GM19328 (cell line): ENCODE measurements at regions not wholly inside any gene's neighbourhood (a gene's known extent, or its start where the extent isn't known, plus 50 kb on each side); places are given as distances from the start of the nearest gene placed in this dataset.
"Not testable (repeated sequence)": the region's sequence is repeated elsewhere in the genome, so short reads cannot be mapped to it uniquely, and the experiment has no call there.

Source experiments
- ATAC-seq: cut with Tn5 transposase; IDR thresholded peaks from one replicate; pipeline ENCODE4 v1.9.1; 2021; ENCODE audit warnings: mild to moderate bottlenecking, moderate library complexity; ENCODE audit not compliant: unreplicated experiment

DNA sequence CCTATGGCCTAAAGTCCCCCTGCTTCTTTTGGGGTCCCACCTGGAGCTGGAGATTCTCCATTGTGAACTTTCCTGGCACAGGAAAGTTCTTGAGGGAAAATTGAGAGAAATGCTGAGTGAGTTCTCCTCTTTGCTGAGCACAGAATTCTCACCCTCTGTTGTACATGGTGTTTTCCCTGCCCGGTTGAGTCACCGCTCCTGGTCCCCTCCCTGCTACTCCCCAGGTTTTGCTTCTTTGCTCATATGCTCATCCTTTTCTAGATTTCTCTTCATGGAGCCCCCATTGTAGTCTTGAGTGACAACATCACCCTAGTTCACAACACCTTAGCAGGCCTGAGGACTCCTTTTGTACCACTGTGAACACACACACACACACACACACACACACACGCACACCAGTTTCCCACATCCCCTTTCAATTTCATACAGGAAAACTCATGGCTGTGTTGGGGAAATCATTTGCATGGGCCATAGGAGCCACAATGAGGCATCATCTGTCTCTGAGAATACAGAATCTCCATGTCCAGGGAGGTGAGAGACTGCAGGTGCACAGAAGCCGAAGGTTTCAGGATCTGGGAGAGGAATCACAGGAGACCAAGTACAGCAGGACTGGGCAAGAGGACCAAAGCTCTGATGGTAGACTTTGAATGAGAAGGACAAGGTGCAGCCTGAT is 585.3 kb downstream of the GOLGA6L6 start:
- ATAC-seq: no peak

DNA sequence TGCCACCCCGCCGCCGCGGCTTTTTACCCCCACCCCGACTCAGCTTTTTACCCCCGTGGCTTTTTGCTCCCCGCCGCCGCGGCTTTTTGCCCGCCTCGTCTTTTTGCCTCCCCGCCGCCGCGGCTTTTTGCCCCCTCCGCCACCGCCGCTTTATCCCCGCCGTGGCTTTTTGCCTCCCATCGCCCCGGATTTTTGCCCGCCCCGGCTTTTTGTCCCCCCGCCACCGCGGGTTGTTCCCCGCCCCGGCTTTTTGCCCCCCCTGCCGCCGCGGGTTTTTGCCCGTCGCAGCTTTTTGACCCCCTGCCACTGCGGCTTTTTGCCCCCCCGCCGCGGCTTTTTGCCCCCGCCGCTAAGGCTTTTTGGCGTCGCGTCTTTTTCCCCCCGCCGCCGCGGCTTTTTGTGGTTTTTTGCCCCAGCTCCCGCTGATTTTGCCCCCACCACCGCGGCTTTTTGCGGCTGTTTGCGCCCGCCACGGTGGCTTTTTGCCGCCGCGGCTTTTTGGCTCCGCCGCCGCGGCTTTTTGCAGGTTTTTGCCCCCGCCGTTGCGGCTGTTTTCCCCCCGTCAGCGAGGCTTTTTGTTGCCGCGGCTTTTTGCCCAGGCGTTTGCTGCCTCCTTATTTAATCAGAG is 597.2 kb downstream of the GOLGA6L6 start:
- ATAC-seq: no peak

DNA sequence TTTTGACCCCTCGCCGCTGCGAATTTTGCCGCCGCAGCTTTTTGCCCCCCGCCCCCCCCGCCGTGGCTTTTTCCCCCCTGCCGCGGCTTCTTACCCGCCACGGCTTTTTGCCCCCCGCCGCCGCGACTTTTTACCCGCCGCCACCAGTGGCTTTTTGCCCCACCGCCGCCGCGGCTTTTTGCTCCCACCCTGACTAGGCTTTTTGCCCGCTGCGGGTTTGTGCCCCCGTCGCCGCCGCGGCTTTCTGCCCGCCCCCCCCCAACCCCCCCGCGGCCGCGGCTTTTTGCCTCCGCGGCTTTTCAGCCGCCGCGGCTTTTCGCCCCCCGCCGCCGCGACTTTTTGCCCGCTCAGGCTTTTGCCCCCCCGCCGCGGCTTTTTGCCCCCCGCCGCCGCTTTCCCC is 598.1 kb downstream of the GOLGA6L6 start:
- ATAC-seq: no peak

DNA sequence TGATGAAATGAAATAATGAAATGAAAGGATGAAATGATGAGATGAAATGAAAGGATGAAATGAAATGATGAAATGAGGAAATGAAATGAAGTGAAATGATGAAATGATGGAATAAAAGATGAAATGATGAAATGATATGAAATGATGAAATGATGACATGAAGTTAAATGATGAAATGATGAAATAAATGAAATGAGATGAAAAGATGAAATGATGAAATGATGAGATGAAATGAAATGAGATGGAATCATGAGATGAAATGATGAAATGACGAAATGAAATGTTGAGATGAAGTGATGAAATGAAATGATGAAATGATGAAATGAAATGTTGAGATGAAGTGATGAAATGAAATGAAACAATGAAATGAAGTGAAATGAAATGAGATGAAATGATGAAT is 638.3 kb downstream of the GOLGA6L6 start:
- not testable (repeated sequence) for ATAC-seq

DNA sequence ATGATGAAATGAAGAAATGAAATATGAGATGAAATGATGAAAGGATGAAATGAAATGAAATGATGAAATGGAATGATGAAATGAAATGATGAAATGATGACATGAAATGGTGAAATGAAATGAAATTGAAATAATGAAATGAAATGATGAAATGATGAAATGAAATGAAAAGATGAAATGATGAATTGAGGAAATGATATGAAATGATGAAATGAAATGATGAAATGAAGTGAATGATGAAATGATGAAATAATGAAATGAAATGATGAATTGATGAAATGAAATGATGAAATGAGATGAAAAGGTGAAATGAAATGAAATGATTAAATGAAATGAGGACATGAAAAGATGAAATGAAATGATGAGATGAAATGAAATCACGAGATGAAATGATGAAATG is 639.2 kb downstream of the GOLGA6L6 start:
- not testable (repeated sequence) for ATAC-seq

DNA sequence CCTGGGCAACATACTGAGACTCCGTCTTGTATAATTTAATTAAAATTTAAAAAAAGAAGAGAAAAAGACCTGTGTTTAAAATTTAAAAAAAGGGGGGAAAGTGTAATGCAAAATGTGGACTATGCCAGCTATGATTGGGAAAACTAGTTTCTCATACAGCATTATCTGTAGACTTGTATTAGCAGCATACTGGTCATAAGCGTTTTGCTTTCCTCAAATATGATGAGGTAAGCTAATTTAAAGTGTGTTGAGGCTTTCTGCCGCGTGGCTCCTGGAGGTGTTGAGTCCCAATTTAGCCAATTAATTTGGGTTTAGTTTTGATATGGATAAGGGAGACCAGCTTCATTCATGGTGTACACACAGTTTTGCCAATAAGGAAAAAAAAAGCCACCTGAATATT is 640.2 kb downstream of the GOLGA6L6 start:
- not testable (repeated sequence) for ATAC-seq

DNA sequence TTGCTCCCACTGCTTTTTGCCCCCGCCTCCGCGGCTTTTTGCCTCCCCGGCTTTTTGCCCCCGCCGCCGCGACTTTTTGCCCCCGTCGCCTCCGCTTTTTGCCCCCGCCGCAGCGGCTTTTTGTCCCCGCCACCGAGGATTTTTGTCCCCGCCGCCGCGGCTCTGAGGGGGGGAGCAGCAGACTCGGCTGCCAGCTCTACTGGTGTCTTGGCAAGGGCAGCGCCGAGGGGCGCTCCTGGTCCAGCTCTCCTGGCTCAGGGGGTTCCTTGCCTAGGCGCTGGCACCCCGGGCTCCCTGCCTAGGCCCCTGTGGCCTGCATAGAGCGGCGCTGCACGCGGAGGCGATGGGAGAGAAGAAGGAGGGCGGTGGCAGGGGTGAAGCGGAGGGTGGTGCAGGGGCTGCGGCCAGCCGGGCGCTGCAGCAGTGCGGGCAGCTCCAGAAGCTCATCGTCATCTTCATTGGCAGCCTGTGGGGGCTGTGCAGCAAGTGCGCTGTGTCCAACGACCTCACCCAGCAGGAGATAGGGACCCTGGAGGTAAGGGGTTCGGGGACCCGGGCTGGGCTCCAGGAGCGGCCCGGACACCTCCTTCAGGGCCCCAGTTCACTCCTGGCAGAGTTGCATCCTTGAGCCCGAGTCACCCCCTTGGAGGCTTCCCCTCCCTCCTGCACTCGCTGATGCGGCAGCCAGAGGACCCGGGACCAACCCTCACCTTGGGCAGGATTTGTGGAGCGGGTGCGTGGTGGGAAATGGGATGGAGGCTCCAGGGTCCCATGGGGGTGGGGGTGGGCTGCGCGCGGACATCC is 642.4 kb downstream of the GOLGA6L6 start:
- no peak for ATAC-seq

DNA sequence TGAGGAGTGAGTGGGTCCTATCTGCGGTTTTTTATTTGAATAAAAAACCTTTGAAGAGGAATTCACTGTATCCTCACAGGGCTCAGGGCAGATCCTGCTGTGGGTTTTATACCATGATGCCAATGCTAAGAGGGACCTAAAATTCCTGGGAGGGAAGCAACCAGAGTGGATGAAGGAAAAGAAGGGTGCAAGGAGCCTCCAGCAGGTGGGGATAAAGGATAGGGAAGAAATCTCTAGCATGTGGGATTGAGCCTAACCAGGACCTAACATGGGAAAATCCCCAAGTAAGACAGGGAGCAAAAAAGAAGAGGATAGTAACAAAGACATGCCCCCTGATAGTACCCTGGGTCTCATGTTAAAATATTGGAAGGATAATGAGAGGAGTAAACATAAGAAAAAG is 652.8 kb downstream of the GOLGA6L6 start:
- not testable (repeated sequence) for ATAC-seq

DNA sequence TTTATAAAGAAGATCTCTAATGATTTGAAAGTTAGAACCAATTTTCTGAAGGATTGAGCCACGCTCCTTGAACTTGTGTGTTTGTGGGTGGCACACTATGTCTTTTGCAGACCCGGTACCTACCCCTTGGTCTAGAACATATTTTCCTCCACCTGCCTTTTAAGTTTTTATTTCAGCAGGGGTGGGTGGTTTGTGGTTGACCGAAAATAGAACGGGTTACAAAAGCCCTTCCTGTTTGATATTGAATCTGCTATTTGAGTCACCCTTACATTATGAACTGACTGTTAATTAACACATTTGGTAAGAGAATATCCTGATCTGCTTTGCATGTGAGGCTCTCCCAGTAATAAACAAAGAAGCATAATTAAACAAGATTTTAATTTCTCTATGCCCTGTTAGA is 697.5 kb downstream of the GOLGA6L6 start:
- not testable (repeated sequence) for ATAC-seq
